DMS 273 (cell line): ENCODE measurements at regions not wholly inside any gene's neighbourhood (a gene's known extent, or its start where the extent isn't known, plus 50 kb on each side); places are given as distances from the start of the nearest gene placed in this dataset.

Experiments
- DNase-seq: peaks from one replicate; lab custom pipeline; 2025; ENCODE audit not compliant: unreplicated experiment; lab: John Stamatoyannopoulos, UW

DNA sequence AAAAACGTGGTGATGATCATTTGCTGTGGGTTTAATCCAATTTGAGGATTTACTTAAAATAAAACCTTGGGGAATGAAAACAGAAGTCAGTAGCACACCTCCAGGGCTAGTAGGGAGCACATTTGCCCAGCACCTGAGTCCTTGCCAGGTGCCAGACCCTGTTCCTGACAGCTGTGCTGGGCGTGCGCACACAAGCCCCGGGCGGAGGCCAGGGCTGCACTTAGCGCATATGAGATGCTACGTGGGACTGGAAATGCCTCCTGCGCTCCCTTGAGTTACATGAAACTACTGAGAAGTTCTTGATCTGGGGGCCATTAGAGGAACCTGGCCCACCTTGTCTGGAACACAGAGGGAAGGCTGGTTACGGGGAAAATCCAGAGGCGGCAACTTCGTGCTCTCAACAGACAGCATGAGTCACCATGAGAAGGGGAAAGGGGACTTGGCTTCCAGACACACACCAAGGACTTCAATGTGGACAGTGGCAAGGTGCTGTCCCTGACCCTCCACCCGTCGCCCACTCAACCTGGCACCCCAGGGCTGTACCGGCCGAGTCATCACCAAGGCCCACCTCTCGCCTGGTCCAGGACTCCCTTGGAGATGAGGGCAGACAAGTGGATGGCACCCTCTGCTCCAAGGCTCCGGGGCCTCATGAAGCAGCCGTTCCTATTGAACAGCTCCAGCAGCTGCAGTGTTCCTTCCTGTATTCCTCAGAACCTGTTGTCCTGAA lies 1468.6 kb downstream of the BRD1 start:
- DNase-seq = peak; percentile 35

DNA sequence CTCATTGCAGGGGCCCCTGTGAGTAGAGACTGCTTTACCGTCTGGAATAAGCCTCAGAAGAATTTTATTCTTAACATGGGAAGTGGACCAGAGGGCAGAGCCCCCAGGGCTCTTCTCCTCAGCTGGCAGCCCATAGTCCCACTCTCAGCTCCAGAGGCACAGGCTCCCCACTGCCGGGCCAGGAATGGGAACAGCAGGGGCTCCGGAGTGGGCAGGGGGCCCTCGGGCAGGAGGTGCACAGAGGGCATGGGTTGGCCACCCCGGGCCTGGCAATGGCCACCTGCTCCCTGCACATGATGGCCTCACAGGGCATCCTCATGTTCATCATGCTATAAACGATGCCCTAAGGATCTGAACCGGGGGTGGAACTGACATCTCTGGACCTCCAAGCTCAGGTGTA lies 1469.7 kb downstream of the BRD1 start:
- no peak for DNase-seq

DNA sequence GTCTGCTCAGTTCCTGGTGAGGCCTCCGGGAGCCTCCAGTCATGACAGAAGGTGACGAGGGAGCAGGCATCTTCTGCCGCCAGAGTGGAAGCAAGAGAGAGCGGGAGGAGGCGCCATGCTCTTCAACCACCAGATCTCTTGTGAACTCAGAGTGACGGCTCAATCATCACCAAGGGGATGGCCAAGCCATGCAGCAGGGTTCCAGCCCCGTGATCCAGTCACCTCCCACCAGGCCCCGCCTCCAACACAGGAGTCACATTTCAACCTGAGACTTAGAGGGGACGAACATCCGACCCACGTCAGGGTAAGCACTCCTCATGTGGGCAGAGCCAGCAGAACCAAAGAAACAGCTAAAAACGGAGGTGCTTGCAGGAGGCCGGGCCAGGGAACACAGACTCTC lies 1470.5 kb downstream of the BRD1 start:
- no peak for DNase-seq

DNA sequence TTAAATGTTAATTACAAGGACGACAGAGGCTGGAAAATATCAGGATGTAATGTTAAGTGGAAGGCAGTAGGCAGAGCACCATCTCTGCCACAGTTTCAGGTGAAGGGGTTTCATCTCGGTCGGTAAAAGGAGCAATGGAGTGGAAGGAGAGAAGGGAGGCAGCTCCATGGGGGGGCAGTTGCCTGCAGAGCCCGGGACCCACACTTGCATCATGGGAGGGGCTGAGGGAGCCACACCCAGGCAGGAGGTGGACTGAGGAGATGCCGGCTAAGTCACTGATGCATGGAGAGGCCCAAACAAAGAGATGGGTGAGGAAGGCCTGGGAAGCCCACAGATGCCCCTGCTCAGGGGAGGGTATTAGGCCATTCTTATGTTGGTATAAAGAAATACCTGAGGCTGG lies 1470.9 kb downstream of the BRD1 start:
- no peak for DNase-seq

DNA sequence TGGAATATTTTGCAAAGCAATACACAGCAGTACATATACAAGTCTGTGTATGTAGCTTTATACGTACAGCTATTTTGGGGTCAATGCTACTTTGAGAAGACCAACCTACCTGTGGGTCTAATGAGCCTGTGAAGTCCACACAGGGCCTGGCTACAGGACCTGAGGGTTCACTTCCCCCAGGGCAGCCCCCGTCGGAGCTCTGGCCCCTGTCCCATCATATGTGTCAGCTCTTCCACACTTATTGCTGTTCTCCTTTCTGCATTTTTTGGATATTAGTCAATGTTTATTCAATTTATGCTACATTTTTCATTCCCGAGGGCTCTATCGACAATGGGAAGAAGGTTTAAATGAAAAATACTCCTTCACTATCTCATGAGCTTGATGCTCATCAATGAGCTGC lies 1473.6 kb downstream of the BRD1 start:
- no peak for DNase-seq

DNA sequence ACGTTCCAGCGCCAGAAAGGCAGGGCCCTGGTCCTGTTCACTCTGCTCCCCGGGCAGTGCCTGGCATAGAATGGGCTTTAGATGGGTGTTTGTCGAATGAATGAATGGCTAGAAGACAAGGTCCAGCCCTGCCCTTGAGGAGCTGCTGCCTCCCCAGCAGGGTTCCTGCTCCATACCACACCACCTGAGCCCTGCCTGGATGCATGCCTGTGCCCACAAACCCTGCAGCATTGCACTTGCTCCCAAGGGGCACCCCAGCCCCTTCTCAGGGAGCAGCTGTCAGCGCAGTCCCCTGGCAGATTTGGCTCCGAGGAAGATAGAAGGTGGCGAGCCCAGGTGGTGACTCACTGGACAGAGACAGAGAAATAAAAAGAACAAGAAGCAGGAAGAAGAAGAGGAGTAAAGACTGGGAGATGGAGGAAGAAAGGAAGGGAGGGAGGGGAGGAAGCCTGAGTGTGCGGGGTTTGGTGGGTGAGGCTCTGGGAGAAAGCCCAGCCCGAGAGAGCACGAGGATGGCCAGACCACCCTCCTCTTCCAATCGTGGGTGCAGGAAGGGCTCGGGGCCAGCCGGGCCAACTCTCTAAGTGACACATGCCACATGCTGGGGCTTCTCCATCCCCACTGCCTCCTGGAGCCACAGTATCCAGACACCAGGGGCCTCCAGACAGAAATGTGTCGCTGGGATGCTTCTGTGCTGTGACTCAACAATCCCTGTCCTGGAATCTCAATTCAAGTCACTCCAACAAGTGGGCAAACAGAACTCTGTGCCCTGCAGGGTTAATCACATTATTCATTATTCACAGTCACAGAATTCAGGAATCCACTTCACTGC lies 1474.3 kb downstream of the BRD1 start:
- no peak for DNase-seq

DNA sequence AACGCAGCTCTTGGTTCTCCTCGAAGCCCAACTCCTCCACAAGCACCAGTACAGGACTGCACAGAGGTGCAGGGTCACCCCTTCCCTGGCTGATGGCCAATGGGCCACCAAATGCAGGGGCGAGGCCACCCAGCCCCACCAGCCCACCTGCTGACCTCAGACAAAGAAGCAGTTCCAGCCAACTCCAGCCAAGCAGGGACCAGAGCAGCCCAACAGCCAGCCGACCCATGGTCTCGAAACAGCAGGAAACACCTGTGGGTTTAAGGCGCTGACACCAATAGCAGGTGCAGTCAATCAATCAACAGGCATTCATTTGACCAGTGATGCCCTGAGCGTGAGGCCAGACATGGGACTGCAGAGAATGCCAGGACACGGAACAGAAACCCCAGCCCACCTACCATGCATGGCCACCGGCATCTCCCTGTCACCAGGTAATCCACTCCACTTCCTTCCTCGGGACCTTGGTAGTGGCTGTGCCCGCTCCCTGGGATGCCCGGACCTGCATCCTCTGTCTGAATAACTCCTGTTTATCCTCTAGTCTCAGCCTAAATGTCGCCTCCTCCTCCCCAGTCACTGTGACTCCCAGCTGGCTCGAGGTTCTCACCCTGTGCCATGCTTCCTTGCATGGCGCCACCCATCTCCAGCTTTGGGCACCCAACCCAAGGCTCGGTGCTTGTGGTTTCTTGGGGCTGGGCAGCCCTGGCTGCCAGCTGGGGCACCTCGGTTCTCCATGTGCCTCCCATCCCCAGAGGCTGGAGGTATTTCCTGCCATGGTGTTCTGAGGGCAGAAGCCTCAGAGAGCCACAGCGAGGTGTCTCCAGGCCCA lies 1475.4 kb downstream of the BRD1 start:
- DNase-seq = no peak

DNA sequence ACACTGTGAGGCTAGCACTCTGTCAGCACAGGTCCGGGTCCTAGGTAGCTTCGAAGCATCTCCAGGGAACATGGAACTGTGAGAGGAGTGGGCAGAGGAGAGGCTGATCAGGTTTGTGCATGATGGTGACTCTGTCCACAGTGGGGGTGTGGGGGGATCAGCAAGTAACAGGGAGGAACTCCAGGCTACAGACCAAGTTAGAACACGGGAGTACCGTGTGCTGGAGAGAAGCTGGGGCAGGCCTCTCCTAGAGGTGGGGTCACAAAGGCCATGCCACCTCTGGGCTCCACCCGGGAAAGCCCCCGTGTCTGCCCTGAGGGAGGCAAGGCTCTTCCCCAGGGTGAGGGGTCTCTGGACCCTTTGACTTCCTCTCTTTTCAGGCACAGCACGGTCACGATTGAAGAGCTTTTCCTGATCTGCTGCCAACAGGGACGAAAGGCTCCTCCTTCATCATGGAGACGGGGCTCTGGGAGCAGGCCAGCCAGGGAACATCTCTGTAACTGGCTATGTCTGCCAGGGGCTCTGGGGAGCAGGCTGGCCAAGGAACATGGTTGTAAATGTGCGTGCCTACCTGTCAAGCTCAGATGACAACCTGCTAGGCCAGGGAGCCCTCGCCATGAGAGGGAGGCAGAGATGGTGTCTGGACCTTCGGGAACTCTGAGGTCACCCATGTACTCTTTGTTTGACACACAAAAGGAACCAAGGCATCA lies 1476.1 kb downstream of the BRD1 start:
- no peak for DNase-seq

DNA sequence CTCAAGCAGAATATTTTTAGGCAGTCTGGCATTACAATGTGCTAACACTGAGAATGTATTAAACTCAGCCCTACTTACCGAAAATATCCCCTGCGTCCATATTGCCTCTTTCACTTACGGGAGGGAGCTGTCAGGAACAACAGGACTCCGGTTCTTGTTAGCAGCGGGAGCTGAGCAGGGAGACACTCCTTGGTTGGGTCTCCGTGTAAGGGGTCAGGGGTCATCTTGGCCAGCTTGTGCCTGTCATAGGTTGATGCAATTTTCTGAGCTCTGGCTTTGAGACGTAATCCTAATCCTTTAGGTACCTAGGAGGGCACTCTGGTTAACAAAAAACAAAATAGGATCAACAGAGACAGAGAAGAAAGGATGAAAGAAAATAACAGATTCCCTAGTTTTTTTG lies 1477.2 kb downstream of the BRD1 start:
- DNase-seq = no peak

DNA sequence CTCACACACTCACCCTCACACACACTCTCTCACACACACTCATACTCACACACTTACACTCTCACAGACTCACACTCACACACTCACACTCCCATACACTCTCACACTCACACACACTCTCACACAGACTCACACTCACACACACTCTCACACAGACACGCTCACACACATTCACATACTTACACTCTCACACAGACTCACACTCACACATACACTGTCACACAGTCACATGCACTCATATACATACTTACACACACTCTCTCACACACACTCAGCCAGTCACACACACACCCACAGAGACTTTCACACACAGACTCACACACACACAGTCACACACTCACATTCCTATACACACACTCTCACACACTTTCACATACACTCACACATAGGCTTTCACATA lies 1478.8 kb downstream of the BRD1 start:
- DNase-seq = no peak

DNA sequence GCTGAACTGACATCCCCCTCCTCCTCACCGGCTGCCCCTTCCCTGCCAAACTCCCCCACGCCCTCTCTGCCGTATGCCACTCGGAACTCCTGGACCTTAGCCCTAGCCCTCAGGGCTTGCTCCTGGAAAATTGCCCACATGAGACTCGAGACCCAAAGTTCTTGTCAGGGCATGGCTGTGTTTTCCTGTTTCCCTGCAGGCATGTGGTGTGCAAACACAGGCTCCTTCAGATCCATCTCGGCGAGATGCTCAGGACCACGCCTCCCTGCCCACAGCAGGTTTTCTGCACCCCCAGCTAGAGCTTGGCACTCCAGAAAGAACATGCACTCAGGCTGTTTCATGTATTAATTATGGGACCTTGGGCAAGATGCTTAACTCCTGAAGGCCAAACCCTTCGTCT lies 1480.4 kb downstream of the BRD1 start:
- DNase-seq = no peak

DNA sequence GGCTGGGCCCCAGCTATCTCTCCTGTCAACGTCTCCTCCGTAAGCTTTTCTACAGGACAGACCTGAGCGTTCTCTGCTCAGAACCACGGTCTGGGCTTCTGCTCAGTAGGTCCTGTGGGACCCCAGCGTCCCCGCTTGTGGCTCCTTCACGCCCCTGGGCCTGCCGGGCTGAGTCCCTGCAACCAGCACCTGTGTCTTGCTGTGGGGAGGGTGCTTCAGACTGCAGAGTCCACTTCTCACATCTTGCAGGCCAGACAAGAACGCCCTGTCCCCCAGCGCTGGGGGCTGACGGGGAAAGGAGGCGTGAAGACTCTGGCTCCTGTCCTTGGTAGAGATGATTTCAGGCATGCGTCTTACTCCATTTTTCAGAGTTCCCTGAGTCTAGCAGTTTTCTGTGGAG lies 1480.8 kb downstream of the BRD1 start:
- DNase-seq = no peak

DNA sequence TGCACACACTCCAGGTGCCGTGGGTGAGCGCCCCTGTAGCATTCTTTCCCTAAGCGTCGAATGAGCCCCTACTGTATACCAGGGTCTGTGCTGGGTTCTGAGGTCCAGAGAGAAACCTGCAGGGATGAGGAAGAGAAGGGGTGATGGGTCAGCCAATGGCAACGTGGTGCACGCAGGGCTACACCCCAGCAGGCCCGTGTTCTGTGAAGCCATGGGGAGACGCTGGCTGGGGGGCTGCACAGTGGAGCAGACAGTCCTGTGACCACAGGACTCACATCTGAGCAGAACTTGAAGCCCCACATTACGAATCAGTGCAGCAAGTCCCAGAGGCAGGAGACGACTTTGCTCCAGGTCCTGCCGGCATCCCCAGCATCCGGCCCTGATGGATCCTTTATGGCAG lies 1481.4 kb downstream of the BRD1 start:
- DNase-seq = no peak

DNA sequence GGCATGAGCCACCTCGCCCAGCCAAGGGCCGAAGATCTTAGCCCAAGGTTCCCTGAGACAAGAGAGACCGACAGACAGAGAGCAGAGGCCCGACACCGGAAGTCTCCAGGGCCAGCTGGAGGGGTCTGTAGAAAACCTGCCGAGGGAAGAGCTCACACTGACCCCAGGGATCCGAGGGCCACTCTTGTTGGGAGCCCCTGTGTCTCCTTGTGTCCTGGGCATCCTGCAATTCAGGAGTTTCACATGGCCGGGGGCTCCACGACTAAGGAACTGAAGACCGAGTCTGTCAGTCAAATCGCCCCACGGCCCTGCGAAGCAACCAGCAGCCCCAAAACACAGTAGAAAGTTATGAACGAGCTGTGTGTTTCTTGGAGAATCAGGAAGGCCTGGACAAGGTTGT lies 1482.0 kb downstream of the BRD1 start:
- no peak for DNase-seq

DNA sequence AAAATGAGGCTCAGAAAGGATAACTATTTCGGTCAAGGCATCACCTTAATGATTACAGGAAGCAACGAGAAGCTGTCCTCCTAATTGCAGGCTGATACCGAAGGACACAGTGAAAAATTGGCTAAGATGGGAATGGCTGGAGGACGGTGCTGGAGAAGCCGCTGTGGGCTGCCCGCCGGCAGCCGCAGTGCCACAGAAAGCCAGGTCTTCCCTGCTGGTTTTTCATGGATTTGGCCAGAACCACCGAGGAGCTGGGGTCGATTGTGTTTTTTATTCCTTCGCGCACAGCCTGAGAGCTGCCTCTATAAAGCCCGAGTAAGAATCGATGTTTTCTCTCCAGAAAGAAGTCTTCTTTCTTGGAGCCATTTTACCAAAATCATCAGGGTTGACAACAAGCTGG lies 1484.2 kb downstream of the BRD1 start:
- DNase-seq = no peak

DNA sequence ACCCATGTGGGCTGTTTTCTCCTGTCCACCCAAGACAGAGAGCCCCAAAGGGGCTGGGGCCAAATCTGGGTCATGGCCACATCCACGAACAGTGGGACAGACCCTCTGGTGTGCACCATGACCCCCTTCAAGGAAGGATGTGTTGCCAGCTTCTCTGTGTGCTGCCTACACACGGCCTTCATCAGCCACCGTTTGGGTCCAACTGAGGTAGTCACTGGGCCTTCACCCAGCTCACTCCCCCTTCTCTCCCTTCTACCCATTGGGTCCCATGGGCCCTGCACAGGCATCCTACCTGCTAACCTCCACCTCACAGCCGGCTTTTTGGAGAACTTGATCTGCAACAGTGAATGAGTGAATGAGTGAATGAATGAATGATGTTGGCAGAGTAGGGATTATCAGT lies 1484.9 kb downstream of the BRD1 start:
- DNase-seq = no peak

DNA sequence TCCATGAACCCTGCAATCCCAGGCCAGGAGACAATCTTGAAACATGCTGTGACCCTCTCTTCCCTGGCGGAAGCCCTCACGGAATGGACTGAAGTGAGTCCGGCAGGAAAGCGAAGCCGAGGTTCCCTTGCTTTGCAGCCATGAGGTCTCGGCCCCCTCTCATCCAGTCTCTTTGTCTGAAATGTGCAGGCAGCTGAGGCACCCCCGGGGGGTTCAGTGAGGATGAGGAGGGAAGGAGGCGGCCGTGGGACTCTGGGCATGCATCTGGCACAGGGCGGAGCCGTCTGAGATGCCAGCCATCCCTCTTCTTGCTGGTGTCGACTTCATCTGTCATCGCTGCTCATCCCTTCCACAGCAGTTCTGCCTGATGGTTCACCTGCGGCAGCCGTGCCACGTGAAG lies 1485.7 kb downstream of the BRD1 start:
- DNase-seq = no peak

DNA sequence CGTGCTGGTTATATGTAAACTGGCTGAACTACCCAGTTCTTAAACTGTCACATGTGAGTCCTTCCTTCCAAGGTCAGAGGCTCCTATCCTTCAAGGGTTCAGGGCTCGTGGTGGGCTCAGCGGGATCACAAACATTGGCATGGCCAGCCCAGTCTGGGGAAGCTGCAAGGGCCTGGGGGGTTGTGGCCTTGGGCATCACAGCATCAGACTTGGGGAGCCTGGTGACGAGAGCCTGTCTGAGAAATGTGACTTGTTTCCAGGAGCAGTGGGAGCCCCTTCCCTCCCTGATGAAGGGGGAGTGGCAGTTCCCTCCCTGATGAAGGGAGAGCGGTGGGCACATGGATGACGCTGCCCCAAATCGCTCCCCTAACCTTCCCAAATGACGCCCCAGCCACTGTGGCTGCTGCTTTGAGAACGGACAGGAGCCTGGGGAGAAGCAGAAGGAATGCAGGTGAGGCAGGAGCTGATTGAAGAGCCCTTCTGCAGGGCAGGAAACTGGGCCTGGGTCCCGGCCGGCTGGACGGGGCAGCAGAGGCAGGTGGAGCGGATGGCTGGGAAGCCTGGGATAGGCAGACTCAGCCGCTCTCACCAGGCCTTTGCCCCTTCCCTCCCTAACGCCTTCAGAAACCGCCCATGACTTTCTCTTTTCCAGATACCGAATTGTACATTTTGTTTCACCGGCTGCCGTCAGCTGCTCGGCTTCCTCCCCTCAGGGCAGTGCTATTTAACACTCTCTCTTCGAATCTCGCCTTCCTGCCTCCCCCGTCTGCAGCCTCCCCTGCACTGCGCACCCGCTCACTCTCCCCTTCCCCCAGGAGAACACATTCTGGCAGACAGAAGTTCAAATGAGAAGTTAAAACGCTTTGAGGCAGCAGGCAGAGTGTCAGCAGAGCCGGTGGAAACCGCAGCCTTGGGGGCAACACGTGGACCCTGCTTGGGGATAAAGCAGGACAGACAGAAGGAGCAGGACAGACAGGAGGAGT lies 1486.7 kb downstream of the BRD1 start:
- no peak for DNase-seq

DNA sequence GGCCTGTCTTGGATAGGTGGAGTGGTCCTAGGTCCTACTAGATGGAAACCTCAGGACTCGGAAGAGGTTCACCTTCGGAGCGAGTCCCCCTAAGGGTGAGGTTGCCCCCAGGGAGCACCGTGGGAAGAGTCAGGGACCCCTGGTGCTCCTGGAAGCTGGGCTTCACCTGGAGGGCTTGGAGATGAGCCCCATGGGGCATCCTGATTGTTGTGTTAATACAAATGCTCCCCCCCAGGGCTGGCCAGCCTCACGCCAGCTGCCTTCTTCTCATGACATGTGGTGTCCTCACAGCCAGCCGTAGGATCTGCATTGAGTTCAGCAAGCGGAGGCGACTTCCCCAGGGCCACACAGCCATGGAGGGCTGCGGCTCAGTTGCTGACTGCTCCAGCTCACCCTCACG lies 1487.5 kb downstream of the BRD1 start:
- DNase-seq = no peak
